Tongue (tissue), 1 donor: ENCODE measurements at regions not wholly inside any gene's neighbourhood (a gene's known extent, or its start where the extent isn't known, plus 50 kb on each side); places are given as distances from the start of the nearest gene placed in this dataset.

ENCODE experiments used
- DNase-seq: peaks from one replicate; pipeline ENCODE4 v3.0.0-alpha.2; 2015

DNA sequence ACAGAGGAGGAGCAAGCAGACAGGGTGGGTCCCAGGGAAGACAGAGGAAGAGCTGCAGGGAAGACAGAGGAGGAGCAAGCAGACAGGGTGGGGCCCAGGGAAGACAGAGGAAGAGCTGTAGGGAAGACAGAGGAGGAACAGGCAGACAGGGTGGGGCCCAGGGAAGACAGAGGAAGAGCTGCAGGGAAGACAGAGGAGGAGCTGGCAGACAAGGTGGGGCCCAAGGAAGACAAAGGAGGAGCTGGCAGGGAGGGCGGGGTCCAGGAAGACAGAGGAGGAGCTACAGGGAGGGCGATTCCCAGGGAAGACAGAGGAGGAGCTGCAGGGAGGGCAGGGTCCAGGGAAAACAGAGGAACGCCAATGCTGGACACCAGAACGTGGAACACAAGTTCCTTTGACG is 66.5 kb downstream of the PLXNA1 start:
- no peak for DNase-seq

DNA sequence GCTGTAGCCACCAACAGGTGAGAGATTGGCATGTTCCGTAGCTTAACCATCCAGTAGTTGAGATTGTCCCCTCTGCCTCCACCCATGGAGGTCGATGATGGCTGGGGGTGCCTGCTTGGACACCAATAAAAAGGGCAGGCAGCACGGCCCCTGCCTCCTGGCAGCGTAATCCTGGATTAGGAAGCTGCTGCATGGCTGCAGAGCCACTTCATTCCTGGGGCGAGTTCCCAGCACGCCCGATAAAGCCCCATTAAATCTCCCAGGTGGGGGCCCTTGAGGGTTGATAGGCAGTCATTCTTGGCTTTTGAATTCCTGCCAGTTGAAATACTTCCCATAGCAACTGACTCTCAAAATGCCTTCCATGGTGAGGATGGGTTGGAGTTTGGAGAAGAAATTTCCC is 67.8 kb downstream of the PLXNA1 start:
- no peak for DNase-seq

- no peak for DNase-seq
Observed at GRCh38 chr3:127052121-127052561, 69.2 kb downstream of the PLXNA1 start.

DNA sequence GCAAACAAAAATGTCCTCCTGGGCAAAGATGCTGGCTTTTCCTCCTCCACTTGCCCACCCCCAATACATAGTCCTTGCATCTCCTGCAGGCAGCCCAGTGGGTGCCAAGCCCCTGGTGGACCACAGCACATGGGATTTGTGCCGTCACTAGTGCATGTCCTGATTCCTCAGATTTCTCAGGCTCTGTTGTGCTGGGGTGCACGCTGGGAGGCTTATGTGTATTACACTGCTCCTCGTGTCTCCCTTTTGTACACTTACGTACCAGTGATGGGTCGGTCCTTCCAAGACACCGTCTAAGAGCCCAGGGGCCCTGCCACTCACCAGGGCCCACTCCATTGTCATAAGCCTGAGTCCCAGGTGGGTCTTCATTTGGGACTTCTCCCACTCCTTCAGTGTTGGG is 70.1 kb downstream of the PLXNA1 start:
- no peak for DNase-seq

DNA sequence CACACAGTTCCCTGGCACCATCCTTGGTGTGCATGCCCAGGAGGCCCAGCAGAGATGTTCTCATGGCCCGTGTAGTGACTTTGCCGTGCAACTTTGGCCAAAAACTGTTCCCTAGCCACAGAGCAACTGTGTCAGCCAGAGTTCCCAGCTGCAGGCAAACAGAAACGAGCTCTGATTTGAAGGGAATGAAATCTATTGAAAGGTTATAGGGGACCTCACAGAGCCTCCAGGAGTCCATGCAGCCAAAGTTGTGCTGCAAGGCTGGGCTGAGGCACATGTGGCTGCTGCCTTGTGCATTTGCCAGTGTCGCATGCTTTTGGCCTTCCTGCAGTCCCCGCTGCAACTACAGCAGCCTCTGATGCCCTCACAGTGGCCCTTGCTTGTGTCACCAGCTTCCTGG is 70.5 kb downstream of the PLXNA1 start:
- DNase-seq = no peak

DNA sequence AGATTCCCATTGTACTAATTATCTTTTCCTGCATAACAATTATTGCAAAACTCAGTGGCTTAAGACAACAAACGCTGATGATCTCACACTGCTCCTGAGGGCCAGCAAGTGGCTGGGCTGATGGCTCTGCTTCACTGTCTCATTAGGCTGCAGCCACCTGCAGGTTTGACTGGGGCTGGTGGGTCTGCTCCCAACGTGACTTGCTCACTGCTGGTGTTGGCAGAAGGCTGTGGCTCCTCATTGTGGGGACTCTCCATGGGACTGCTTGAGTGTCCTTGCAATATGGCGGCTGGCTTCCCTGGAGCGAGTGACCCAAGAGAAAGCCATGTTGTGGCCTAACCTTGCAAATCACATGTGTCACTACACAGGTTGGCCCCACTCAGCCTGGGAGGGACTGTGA is 71.1 kb downstream of the PLXNA1 start:
- no peak for DNase-seq

DNA sequence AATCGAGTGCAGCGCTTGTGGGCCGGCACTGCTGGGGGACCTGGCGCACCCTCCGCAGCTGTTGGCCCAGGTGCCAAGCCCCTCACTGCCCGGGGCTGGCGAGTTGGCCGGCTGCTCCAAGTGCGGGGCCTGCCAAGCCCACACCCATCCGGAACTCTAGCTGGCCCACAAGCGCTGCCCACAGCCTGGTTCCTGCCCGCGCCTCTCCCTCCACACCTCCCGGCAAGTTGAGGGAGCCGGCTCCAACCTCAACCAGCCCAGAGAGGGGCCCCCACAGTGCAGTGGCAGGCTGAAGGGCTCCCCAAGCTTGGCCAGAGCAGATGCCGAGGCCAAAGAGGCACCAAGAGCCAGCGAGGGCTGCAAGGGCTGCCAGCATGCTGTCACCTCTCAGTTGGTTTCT is 73.4 kb downstream of the PLXNA1 start:
- no peak for DNase-seq

DNA sequence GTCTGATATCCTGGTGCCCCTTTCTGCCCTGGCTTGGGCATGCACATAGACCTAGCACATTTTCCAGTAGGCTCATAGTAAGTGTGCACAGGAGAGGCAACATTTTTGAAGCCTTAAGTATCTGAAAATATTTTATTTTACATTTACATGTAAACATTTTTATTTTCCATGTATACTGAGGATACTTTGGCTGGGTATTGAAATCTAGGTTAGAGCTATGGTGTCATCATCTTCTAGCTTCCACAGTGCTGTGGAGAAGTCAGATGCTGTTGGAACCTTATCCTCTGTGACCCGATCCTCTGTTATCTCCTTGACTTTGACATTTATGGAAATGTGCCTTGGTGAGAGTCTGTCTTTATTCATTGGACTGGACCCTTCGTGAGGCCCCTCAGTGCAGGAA is 74.1 kb downstream of the PLXNA1 start:
- no peak for DNase-seq

DNA sequence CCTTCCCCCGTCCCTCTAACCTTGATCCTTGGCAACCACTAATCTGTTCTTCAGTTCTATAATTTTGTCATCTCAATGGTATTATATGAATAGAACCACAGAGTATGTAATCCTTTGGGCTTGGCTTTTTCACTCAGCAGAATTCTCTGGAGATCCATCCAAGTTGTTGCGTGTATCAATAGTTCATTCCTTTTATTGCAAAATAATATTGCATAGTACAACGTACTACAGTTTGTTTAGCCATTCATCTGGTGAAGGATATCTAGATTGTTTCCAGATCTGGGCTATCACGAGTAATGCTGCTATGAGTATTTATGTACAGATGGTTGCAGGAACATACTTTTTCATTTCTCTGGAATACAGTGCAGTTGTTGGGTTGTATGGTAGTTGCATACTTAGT is 76.2 kb downstream of the PLXNA1 start:
- no peak for DNase-seq

GRCh38 chr3:127061641-127062040 is 78.7 kb downstream of the PLXNA1 start:
- DNase-seq = no peak

DNA sequence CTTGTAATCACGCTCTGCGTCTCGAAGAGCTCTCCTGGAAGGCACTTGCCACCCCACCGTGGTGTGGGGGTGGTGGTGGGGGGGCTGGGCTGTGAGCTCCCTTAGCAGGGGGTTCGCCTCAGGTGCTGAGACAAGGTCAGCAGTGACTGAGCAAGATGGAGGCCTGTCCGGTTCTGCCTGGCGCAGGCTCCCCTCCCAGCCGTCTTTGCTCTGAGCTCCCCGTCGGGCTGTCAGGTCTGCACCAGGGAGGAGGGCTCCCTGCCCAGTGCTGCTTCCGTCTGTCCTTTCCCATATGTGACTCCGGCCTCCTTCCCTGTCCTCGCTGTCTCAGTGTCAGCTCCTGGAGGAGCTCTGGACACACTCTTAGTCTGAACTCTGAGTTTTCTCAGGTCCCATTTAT is 80.0 kb downstream of the PLXNA1 start:
- DNase-seq = no peak

- no peak for DNase-seq
Observed at GRCh38 chr3:127063916-127064315, 81.0 kb downstream of the PLXNA1 start.

DNA sequence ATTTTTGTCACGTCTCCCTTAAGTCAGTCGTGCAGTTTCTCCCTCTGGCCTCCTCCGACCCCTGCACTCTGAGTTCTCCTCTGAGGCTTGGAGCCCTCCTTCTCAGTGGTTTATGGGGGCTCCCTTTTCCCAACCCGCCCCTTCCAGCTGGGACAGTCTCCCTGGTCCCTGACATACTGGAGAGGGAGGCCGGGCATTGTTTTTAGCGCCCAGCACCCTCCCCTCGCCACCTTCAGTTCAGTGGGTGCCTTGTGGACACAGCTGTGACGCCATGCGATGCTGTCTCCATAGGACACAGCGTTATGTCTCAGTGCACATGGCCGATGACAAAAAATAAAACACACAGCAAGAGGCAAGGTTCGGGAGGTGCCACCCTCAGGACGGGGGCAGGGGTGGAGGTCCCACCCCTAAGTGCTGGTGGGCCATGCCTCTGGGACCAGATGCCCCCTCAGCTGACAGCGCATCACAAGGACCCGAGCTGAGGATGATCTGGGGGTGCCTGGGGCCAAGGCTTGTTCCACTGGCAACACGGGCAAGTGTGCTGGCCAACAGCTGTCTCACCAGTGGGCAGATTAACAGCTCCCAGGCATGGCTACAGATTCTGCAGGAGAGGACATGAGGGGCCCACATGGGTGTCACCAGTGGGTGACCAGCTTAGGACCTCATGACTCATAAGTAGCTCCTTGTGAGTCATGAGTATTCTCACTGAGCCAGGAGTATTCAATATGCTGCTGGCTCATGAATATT is 81.6 kb downstream of the PLXNA1 start:
- no peak for DNase-seq

GRCh38 chr3:127065138-127065427 is 82.2 kb downstream of the PLXNA1 start:
- no peak for DNase-seq

GRCh38 chr3:127065561-127066290 is 82.8 kb downstream of the PLXNA1 start:
- DNase-seq = peak; percentile 20

DNA sequence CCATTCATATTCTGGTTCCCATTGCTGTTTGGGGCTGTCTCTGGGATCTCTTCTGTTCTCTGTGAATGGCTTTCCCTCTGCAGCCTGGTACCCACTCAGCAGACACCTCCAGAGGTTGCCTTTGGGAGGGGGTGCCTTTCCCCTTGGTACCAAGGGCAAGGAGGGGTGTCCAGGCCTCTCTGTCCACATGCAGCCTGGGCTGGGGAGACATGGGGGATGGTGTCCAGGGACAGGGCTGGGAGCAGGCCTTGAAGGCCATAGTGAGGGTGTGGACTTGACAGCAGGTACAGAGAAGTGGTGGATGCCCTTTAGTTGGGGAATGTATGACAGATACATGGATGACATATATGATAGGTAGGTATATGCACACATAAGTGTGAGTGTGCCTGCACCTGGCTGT is 83.7 kb downstream of the PLXNA1 start:
- DNase-seq = no peak

GRCh38 chr3:127067116-127067910 is 84.4 kb downstream of the PLXNA1 start:
- no peak for DNase-seq

DNA sequence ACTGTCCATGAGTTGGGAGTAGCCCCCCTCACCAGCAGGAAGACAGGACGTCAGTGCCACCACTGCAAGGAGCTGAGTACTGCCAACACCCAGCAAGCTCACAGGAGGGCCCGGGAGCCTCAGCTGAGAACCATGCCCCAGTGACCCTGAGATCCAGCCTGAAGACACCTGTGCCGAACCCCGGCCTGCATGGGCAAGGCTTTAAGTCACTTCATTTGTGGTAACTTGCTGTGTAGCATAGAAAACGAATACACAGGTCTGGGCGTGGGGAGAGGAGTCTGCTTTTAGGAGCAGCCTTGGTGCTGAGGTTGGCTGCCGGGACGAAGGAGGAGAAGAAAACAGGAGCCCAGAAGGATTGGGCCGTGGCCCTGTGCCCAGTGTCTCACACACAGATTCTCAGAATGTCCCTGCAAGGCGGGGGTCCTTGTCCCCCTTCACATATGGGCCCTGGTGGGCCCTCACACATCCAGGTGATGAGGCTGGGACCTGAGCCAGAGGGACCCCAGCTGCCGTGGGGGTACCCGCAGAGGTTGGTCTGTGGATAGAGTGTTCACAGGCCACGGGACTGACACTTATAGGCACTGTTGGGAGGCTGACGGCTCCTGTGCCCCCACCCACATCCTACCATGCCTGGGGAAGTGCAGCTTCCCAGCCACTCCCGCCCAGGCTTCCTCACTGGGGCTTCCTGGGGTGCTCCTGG is 85.3 kb downstream of the PLXNA1 start:
- no peak for DNase-seq

GRCh38 chr3:127068871-127069270 is 86.0 kb downstream of the PLXNA1 start:
- DNase-seq = no peak

GRCh38 chr3:127069814-127070440 is 87.0 kb downstream of the PLXNA1 start:
- peak; percentile 29 for DNase-seq

DNA sequence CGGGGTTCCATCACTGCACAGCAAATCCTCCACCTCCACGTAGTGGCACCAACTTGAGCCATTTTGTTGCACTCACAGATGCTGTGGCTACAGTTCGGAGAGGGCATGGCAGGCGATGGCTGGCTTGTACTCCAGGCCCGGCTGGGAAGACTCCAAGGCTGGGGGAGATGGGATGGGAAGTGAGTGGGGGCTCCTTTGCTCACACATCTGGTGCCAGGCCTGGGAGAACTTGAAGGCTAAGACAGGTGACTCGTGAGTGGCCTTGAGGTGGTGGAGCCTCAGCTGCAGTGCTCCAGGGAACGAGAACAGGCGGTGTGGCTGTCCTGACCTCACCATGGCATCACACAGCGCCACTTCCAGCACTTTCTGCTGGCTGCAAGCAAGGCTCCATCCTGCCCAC is 87.9 kb downstream of the PLXNA1 start:
- DNase-seq = no peak

DNA sequence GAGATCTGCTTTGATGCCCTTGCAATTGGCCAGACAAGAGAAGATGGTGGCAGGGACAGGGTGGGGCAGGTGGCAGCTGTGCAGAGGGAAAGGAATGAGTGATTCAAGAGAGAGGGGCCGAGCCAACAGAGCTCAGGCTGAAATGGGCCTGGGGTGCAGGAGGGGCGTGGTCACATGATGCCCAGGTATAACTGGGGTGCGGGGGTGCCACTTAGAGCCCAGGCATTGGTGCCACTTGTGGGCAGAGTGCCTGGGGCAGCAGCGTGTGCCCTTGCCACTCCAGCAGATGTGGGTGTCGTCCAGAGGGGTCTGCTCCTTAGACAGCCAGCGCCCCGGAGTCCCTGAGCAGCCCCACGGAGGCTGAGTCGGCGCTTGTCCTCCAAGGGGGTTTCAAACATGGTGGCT is 88.7 kb downstream of the PLXNA1 start:
- no peak for DNase-seq
